IMR-90 (cell line): ENCODE measurements at regions not wholly inside any gene's neighbourhood (a gene's known extent, or its start where the extent isn't known, plus 50 kb on each side); places are given as distances from the start of the nearest gene placed in this dataset.

Experiments used
- ATAC-seq: fragments of 200-7000 bp; cut with Tn5 transposase; 2 replicates; pipeline ENCODE4 v1.9.1; 2020; ENCODE audit warnings: low read depth, mild to moderate bottlenecking, moderate library complexity
- BruUV-seq: library from RNA; stranded (reverse); fragments of 400-500 nt; replicated peaks from 2 replicates; lab custom pipeline; 2021; lab: Mats Ljungman, UMichigan
- CTCF ChIA-PET: fragments of 300-600 bp; formaldehyde crosslinking; extraction: SDS; loops from one replicate; lab custom pipeline; 2021; ENCODE audit warnings: antibody characterized with exemption; lab: Yijun Ruan, JAX
- POLR2A ChIA-PET: fragments of 300-600 bp; sonication (Branson Sonifier 250); formaldehyde crosslinking; loops from one replicate; lab custom pipeline; 2022; ENCODE audit warnings: antibody characterized with exemption; ENCODE audit not compliant: unreplicated experiment; lab: Charles Lee
- DNase-seq: peaks from one replicate; pipeline ENCODE4 v3.0.0; 2013
- H2AFZ ChIP-seq: replicated peaks from 2 replicates; pipeline ENCODE3; 2013; ENCODE audit warnings: low read length, mild to moderate bottlenecking; ENCODE audit not compliant: poor library complexity
- H2AK5ac ChIP-seq: 2 replicates; pipeline ENCODE4 v1.6.1; 2013; ENCODE audit warnings: low read depth, low read length, inconsistent platforms
- H2AK9ac ChIP-seq: replicated peaks from 2 replicates; pipeline ENCODE3; 2013; ENCODE audit warnings: mild to moderate bottlenecking, low read depth, low read length, moderate library complexity; ENCODE audit not compliant: poor library complexity
- H2BK120ac ChIP-seq: 2 replicates; pipeline ENCODE4 v1.6.1; 2013; ENCODE audit warnings: low read depth, low read length, inconsistent platforms
- H2BK15ac ChIP-seq: 3 replicates; pipeline ENCODE4 v1.6.1; 2013; ENCODE audit warnings: low read depth, low read length, inconsistent platforms
- H2BK20ac ChIP-seq: 2 replicates; pipeline ENCODE4 v1.6.1; 2013; ENCODE audit warnings: low read depth, mild to moderate bottlenecking, inconsistent platforms, low read length, moderate library complexity
- H2BK5ac ChIP-seq: 2 replicates; pipeline ENCODE4 v1.6.1; 2013; ENCODE audit warnings: mild to moderate bottlenecking, low read depth, low read length, inconsistent platforms; ENCODE audit not compliant: poor library complexity, severe bottlenecking
- H3K14ac ChIP-seq: replicated peaks from 2 replicates; pipeline ENCODE4 v1.6.1; 2013; ENCODE audit warnings: low read depth, low read length, inconsistent platforms
- H3K18ac ChIP-seq: 2 replicates; pipeline ENCODE4 v1.6.1; 2013; ENCODE audit warnings: low read depth, low read length, control low read depth
- H3K23ac ChIP-seq: 2 replicates; pipeline ENCODE4 v1.6.1; 2013; ENCODE audit warnings: low read depth, low read length, inconsistent platforms
- H3K27ac ChIP-seq: 2 replicates; pipeline ENCODE4 v1.5.1; 2013; ENCODE audit warnings: mild to moderate bottlenecking, control low read depth, low read length; ENCODE audit not compliant: insufficient read depth
- H3K27me3 ChIP-seq: 2 replicates; pipeline ENCODE4 v1.6.1; 2013; ENCODE audit warnings: low read length; ENCODE audit not compliant: control insufficient read depth, insufficient read depth
- H3K36me3 ChIP-seq: 2 replicates; pipeline ENCODE4 v1.6.1; 2013; ENCODE audit warnings: low read length, mixed read lengths; ENCODE audit not compliant: control insufficient read depth, insufficient read depth
- H3K4ac ChIP-seq: 2 replicates; pipeline ENCODE4 v1.6.1; 2013; ENCODE audit warnings: low read depth, low read length, inconsistent platforms
- H3K4me1 ChIP-seq: 2 replicates; pipeline ENCODE4 v1.6.1; 2013; ENCODE audit warnings: low read length, mixed read lengths; ENCODE audit not compliant: control insufficient read depth, insufficient read depth
- H3K4me2 ChIP-seq: 2 replicates; pipeline ENCODE4 v1.6.1; 2013; ENCODE audit warnings: low read depth, mild to moderate bottlenecking, control low read depth, low read length, moderate library complexity
- H3K4me3 ChIP-seq: 2 replicates; pipeline ENCODE4 v1.5.1; 2013; ENCODE audit warnings: low read depth, mild to moderate bottlenecking, control low read depth, low read length, moderate library complexity; ENCODE audit not compliant: insufficient read depth
- H3K56ac ChIP-seq: 2 replicates; pipeline ENCODE4 v1.6.1; 2013; ENCODE audit warnings: low read length, inconsistent platforms; ENCODE audit not compliant: insufficient read depth; ENCODE audit errors: extremely low read depth
- H3K79me1 ChIP-seq, 2 experiments: 2 replicates each; pipeline ENCODE4 v1.6.1; 2013; ENCODE audit warnings: low read length in 2 of 2, inconsistent platforms in 1 of 2, low read depth in 1 of 2
- H3K9ac ChIP-seq: 2 replicates; pipeline ENCODE4 v1.6.1; 2013; ENCODE audit warnings: low read depth, low read length, control low read depth
- H3K9me1 ChIP-seq: 2 replicates; pipeline ENCODE4 v1.6.1; 2013; ENCODE audit warnings: low read length, inconsistent platforms; ENCODE audit not compliant: insufficient read depth
- H3K9me3 ChIP-seq: 2 replicates; pipeline ENCODE4 v1.6.1; 2013; ENCODE audit warnings: low read length; ENCODE audit not compliant: control insufficient read depth, insufficient read depth
- H4K20me1 ChIP-seq: 2 replicates; pipeline ENCODE4 v1.6.1; 2013; ENCODE audit warnings: low read length, inconsistent platforms; ENCODE audit not compliant: insufficient read depth
- H4K5ac ChIP-seq: 2 replicates; pipeline ENCODE4 v1.6.1; 2013; ENCODE audit warnings: mild to moderate bottlenecking, low read depth, low read length, control low read depth
- H4K8ac ChIP-seq, 2 experiments: 2 replicates each; pipeline ENCODE4 v1.6.1; 2013; ENCODE audit warnings: low read depth in 2 of 2, low read length in 2 of 2, control low read depth in 1 of 2, inconsistent platforms in 1 of 2
- H4K91ac ChIP-seq: 2 replicates; pipeline ENCODE4 v1.6.1; 2013; ENCODE audit warnings: low read depth, low read length, inconsistent platforms; ENCODE audit not compliant: insufficient read depth
- BHLHE40 ChIP-seq: fragments of 150-350 bp; IDR thresholded peaks from 2 replicates; pipeline ENCODE4 v1.6.1; 2016; ENCODE audit warnings: mild to moderate bottlenecking, low read depth, low read length
- CEBPB ChIP-seq: IDR thresholded peaks from 2 replicates; pipeline ENCODE4 v1.6.1; 2012; ENCODE audit warnings: low read depth, low read length, improper control_type of control experiment
- CHD1 ChIP-seq: IDR thresholded peaks from 2 replicates; pipeline ENCODE4 v1.6.1; 2012; ENCODE audit warnings: low read depth, low read length, improper control_type of control experiment
- CTCF ChIP-seq: conservative IDR thresholded peaks from 2 replicates; pipeline ENCODE4 v1.5.1; 2012; ENCODE audit warnings: mild to moderate bottlenecking, low read depth, low read length, improper control_type of control experiment
- ELK1 ChIP-seq: fragments of 150-350 bp; IDR thresholded peaks from 2 replicates; pipeline ENCODE4 v1.6.1; 2016; ENCODE audit warnings: low read depth, mild to moderate bottlenecking, low read length, moderate library complexity, borderline replicate concordance
- FOS ChIP-seq: fragments of 150-350 bp; IDR thresholded peaks from 2 replicates; pipeline ENCODE4 v1.6.1; 2016; ENCODE audit warnings: low read depth, low read length
- MAFK ChIP-seq: IDR thresholded peaks from 2 replicates; pipeline ENCODE4 v1.6.1; 2012; ENCODE audit warnings: low read depth, low read length, improper control_type of control experiment
- MAZ ChIP-seq: IDR thresholded peaks from 2 replicates; pipeline ENCODE4 v1.6.1; 2012; ENCODE audit warnings: low read depth, mild to moderate bottlenecking, low read length, improper control_type of control experiment, moderate library complexity, borderline replicate concordance
- MXI1 ChIP-seq: IDR thresholded peaks from 2 replicates; pipeline ENCODE4 v1.6.1; 2012; ENCODE audit warnings: low read depth, mild to moderate bottlenecking, low read length, moderate library complexity, borderline replicate concordance
- NFE2L2 ChIP-seq: fragments of 150-350 bp; IDR thresholded peaks from 2 replicates; pipeline ENCODE4 v1.6.1; 2016; ENCODE audit warnings: low read depth, mild to moderate bottlenecking, low read length
- POLR2A ChIP-seq: IDR thresholded peaks from 2 replicates; pipeline ENCODE4 v1.6.1; 2012; ENCODE audit warnings: mild to moderate bottlenecking, low read depth, low read length
- RAD21 ChIP-seq: IDR thresholded peaks from 2 replicates; pipeline ENCODE4 v1.6.1; 2012; ENCODE audit warnings: low read length, improper control_type of control experiment
- RCOR1 ChIP-seq: IDR thresholded peaks from 2 replicates; pipeline ENCODE4 v1.6.1; 2012; ENCODE audit warnings: mild to moderate bottlenecking, low read length, improper control_type of control experiment; ENCODE audit not compliant: insufficient replicate concordance
- RFX5 ChIP-seq: IDR thresholded peaks from 2 replicates; pipeline ENCODE4 v1.8.0; 2012; ENCODE audit warnings: low read depth, mild to moderate bottlenecking, low read length, moderate library complexity
- SMC3 ChIP-seq: fragments of 150-350 bp; IDR thresholded peaks from 2 replicates; pipeline ENCODE4 v1.6.1; 2016; ENCODE audit warnings: low read depth, mild to moderate bottlenecking, antibody characterized with exemption, low read length, moderate library complexity
- USF2 ChIP-seq: fragments of 150-350 bp; IDR thresholded peaks from 2 replicates; pipeline ENCODE4 v1.6.1; 2017; ENCODE audit warnings: mild to moderate bottlenecking, antibody characterized with exemption, low read length, low read depth
- WGBS, 2 experiments: methylation state at CpG; one replicate each; pipeline versions ENCODE4 v1.1.5 to v1.1.7; 2013; ENCODE audit warnings: missing lambda C conversion rate in 2 of 2; ENCODE audit not compliant: insufficient read length in 1 of 2; ENCODE audit errors: extremely low coverage in 2 of 2; 5-methylcytosine and 5-hydroxymethylcytosine counted together
- dilution Hi-C: fragments of 300-500 bp; cut with HindIII; formaldehyde crosslinking; loops from one replicate; pipeline ENCODE4 v1.14.3; 2018; ENCODE audit warnings: low sequenced_read_pairs; ENCODE audit not compliant: unreplicated experiment
- in situ Hi-C: fragments of 300-500 bp; cut with MboI; formaldehyde crosslinking; loops from 3 replicates; pipeline ENCODE4 v1.14.3; 2019; ENCODE audit warnings: low sequenced_read_pairs, inconsistent platforms, mixed read lengths
- intact Hi-C: fragments of 100-400 bp; cut with micrococcal nuclease; formaldehyde crosslinking; loops from 2 replicates; pipeline ENCODE4 v1.10.0; 2022

- H4K8ac ChIP-seq: no peak overlapping the region
- H3K4me2 ChIP-seq: no peak overlapping the region
- H2AFZ ChIP-seq: no peak overlapping the region
- intact Hi-C loops (no loop called here), in situ Hi-C loops (no loop called here), dilution Hi-C loops (no loop called here)
- no peaks in the 10 kb centered on the region for H3K9me1 ChIP-seq
- H3K18ac ChIP-seq: no peak overlapping the region
- H3K4me3 ChIP-seq: no peak overlapping the region
- CTCF ChIA-PET: no interaction called here
- no peak overlapping the region for H2BK120ac ChIP-seq
- no peak overlapping the region for H2BK5ac ChIP-seq
- no peaks in the 10 kb centered on the region for H3K79me1 ChIP-seq
- H3K9me3 ChIP-seq: peaks cover 7% of the 10 kb centered on the region
- TF ChIP-seq ELK1 (no peak), RFX5 (no peak), RAD21 (no peak), SMC3 (no peak), MAZ (no peak), FOS (no peak), RCOR1 (no peak), CHD1 (no peak), CEBPB (no peak), MXI1 (no peak), BHLHE40 (no peak), POLR2A (no peak), MAFK (no peak), NFE2L2 (no peak), USF2 (no peak), CTCF (no peak)
- no peaks in the 10 kb centered on the region for H3K36me3 ChIP-seq
- H2AK5ac ChIP-seq: no peak overlapping the region
- H2BK20ac ChIP-seq: no peak overlapping the region
- H3K4me1 ChIP-seq: no peaks in the 10 kb centered on the region
- DNase-seq (no peak), ATAC-seq (no peak)
- H3K9ac ChIP-seq: no peak overlapping the region
- no peak overlapping the region for H3K56ac ChIP-seq
- no TSS peak for BruUV-seq
- H2BK15ac ChIP-seq: no peak overlapping the region
- H3K14ac ChIP-seq: no peak overlapping the region
- no peak overlapping the region for H3K27ac ChIP-seq
- no peak overlapping the region for H4K91ac ChIP-seq
- no peaks in the 10 kb centered on the region for H3K27me3 ChIP-seq
- H4K5ac ChIP-seq: no peak overlapping the region
- no CpG with 5 or more reads among the region's 8 CpGs for WGBS, 2 experiments
- no peaks in the 10 kb centered on the region for H4K20me1 ChIP-seq
- no peak overlapping the region for H3K4ac ChIP-seq
- no peak overlapping the region for H2AK9ac ChIP-seq
- no peak overlapping the region for H3K23ac ChIP-seq
- POLR2A ChIA-PET: no interaction called here
These were observed 83.9 kb upstream of the NWD2 start for GRCh38 chr4:37160653-37161052.
